WTC11 (cell line): ENCODE measurements at regions not wholly inside any gene's neighbourhood (a gene's known extent, or its start where the extent isn't known, plus 50 kb on each side); places are given as distances from the start of the nearest gene placed in this dataset.

Source experiments
- CBFB ChIP-seq: sonication (generic); formaldehyde crosslinking; IDR thresholded peaks from 2 replicates; pipeline ENCODE4 v1.8.1; 2022; ENCODE audit warnings: mild to moderate bottlenecking, low read depth, missing genetic modification reagents
- ZNF121 ChIP-seq: sonication (generic); formaldehyde crosslinking; IDR thresholded peaks from 2 replicates; pipeline ENCODE4 v1.8.0; 2023; ENCODE audit warnings: missing genetic modification reagents
- TF ChIP-seq, protein P1 (sequence below): fragments of 200-600 bp; IDR thresholded peaks from 2 replicates; pipeline ENCODE4 v1.8.0; 2022; ENCODE audit warnings: antibody characterized with exemption

DNA sequence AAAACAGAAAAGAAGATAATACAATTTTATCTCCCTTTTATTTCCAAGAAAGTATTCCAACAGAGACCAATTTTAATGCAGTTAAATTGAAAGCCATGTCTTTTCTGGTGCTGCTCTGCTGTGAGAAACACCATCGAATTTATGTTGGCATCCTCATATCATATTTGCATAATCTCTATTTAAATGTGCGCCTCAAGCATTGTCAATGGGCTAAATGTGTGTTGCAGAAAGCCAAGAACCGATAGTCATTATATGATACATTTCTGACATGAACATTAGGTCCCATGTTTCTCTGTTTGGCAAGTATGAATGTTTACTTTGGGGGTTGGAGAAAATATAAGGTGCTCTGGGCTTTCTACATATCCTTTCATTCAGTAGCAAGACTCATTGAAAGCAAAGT, 1023.5 kb upstream of the CELF2 start:
- TF ChIP-seq, protein P1, sequence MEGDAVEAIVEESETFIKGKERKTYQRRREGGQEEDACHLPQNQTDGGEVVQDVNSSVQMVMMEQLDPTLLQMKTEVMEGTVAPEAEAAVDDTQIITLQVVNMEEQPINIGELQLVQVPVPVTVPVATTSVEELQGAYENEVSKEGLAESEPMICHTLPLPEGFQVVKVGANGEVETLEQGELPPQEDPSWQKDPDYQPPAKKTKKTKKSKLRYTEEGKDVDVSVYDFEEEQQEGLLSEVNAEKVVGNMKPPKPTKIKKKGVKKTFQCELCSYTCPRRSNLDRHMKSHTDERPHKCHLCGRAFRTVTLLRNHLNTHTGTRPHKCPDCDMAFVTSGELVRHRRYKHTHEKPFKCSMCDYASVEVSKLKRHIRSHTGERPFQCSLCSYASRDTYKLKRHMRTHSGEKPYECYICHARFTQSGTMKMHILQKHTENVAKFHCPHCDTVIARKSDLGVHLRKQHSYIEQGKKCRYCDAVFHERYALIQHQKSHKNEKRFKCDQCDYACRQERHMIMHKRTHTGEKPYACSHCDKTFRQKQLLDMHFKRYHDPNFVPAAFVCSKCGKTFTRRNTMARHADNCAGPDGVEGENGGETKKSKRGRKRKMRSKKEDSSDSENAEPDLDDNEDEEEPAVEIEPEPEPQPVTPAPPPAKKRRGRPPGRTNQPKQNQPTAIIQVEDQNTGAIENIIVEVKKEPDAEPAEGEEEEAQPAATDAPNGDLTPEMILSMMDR, result no peak
- TF ChIP-seq CBFB (CRISPR knock-in tag), result no peak
- no peak for TF ChIP-seq ZNF121 (CRISPR knock-in tag)
